ENCODE measurements at regions not wholly inside any gene's neighbourhood (a gene's known extent, or its start where the extent isn't known, plus 50 kb on each side); places are given as distances from the start of the nearest gene placed in this dataset.
"Not testable (repeated sequence)": the region's sequence is repeated elsewhere in the genome, so short reads cannot be mapped to it uniquely, and the experiment has no call there.

DNA sequence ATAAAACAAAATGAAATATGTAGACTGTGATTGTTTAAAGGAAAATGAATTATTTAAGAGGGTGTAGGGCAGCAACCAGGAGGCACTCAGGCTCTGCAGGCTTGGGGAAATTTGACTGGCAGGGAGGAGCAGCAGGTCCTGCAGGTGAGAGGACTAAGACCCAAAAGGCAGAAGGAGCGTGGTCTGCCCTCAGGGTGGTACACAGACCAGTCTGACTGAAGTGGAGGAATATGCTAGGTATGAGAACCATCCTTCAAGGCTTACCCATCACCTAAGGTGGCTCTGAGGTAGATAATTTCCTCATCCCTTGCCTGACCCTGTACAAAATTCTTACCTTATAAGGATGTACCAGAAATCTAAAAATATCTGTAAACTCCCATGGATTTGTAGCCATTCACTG lies 261.3 kb upstream of the RASGEF1B start:
- H3K4me3 Mint-ChIP-seq = no peak overlapping the region
- no peak for DNase-seq (ENCODE audit: low spot score)
- H3K27ac Mint-ChIP-seq = no peak overlapping the region
- intact Hi-C loops (cut with micrococcal nuclease) = no loop called here
- no peaks in the 10 kb centered on the region for H3K4me1 Mint-ChIP-seq (ENCODE audit: low read depth)
- peaks cover 9% of the 10 kb centered on the region for H3K27me3 Mint-ChIP-seq (ENCODE audit: insufficient read depth)
- H3K9me3 Mint-ChIP-seq = no peaks in the 10 kb centered on the region
- H3K36me3 Mint-ChIP-seq (ENCODE audit: low read depth) = no peaks in the 10 kb centered on the region

DNA sequence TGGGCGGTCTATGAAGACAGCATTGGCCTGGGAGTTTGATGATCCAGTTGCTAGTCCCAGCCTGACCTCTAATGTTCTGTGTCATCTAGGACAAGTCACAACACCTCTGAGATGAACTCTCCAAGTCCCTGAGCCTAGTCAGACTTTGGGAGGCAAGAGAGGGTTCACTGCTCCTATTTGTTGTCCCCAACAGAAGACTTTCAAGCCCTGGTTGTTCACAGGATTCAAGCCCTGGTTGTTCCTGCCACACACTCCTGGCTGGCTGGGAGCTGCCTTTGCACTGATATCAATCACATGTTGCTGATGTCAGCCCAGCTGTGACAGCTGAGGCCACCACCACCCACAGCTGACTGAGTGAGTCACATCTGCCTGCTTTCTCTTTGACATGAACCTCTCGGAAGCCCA lies 253.2 kb upstream of the RASGEF1B start:
- peak; percentile 37 for DNase-seq (ENCODE audit: low spot score)
- Mint-ChIP-seq H3K4me3 (no peak overlapping the region), H3K4me1 (ENCODE audit: low read depth) (peaks cover 17% of the 10 kb centered on the region), H3K27me3 (ENCODE audit: insufficient read depth) (peaks cover 19% of the 10 kb centered on the region), H3K9me3 (no peaks in the 10 kb centered on the region), H3K36me3 (ENCODE audit: low read depth) (no peaks in the 10 kb centered on the region), H3K27ac (no peak overlapping the region)
- intact Hi-C loops (cut with micrococcal nuclease) = loop anchor here (1.0 to 5.0 kb wide), 5 partner anchors 73 to 258 kb away; no protein-coding TSS in a partner anchor

DNA sequence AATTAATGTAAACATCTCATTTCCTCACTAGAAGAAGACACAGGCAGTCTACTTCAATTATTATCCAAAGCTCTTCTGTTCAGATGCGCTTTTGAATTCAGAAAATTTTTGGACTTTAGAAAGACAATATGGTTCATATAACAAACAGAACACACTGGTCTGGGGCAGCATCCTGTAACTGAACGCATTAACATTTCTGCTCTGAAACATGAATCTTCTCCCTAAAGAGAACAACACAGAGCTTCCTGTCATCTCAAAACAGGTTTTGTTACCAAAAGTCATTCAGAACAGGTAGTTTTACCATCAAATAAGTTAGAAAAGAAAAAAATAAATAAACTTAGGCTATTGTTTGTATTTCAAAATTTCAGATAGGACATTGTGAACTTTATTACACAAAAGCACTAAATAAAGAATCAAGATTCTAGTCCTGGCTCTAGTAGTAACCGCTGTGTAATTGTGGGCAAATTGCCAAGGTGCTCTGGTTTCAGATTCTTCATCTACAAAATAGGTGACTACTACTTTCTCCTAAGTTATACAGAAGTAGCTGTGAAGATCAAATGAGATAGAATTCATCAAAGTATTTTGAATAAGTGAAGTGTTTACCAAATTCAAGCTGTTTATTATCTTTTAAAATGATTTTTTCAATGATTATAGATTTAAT lies 252.3 kb upstream of the RASGEF1B start:
- intact Hi-C loops (cut with micrococcal nuclease) = loop anchor here (2.0 kb wide), 1 partner anchor 229 kb away; no protein-coding TSS in a partner anchor
- Mint-ChIP-seq H3K27ac (no peak overlapping the region), H3K4me1 (ENCODE audit: low read depth) (peaks cover 17% of the 10 kb centered on the region), H3K36me3 (ENCODE audit: low read depth) (no peaks in the 10 kb centered on the region), H3K9me3 (no peaks in the 10 kb centered on the region), H3K4me3 (no peak overlapping the region), H3K27me3 (ENCODE audit: insufficient read depth) (peaks cover 17% of the 10 kb centered on the region)
- no peak for DNase-seq (ENCODE audit: low spot score)

DNA sequence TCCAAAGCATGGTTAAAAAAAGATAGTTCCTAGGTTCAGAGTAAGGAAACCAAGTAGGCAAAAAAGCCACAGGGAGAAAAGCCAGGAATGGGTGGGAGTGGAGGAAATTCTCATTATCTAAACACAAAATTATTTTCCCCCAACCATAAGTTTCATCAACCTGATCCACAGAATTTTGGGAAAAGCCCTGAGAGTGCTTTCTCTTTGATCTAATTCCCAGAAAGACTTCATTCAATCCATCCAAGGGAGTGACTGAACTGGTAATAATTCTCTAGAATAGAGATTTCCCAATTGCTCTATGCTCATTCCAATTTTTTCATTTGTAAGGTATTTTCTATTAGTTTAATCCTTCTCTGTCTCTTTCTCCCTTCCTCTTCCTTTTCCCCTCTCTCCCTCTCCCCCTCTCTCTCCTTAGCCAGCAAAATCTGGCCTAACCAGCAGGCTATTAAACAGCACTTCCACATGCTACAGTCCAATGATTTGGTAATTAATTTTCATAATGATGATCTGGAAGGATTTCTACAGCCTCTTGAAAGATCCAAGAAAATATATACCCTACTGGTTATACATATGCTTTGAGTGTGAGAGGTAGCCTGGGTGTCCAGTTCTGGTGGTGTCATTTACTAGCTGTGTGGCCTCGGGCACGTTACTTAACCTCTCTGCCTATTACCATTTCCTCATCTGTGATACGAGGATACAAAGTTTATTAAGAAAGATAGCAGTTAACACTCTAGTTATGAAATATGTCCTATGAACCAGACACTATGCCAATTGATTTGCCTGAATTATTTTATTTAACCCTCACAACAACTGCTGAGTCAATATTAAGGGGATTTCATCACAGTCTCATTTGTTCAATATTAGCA lies 251.5 kb upstream of the RASGEF1B start:
- Mint-ChIP-seq H3K4me3 (no peak overlapping the region), H3K27ac (no peak overlapping the region), H3K27me3 (ENCODE audit: insufficient read depth) (peaks cover 16% of the 10 kb centered on the region), H3K36me3 (ENCODE audit: low read depth) (no peaks in the 10 kb centered on the region), H3K9me3 (no peaks in the 10 kb centered on the region), H3K4me1 (ENCODE audit: low read depth) (peaks cover 17% of the 10 kb centered on the region)
- DNase-seq (ENCODE audit: low spot score) = no peak
- intact Hi-C loops (cut with micrococcal nuclease) = no loop called here

DNA sequence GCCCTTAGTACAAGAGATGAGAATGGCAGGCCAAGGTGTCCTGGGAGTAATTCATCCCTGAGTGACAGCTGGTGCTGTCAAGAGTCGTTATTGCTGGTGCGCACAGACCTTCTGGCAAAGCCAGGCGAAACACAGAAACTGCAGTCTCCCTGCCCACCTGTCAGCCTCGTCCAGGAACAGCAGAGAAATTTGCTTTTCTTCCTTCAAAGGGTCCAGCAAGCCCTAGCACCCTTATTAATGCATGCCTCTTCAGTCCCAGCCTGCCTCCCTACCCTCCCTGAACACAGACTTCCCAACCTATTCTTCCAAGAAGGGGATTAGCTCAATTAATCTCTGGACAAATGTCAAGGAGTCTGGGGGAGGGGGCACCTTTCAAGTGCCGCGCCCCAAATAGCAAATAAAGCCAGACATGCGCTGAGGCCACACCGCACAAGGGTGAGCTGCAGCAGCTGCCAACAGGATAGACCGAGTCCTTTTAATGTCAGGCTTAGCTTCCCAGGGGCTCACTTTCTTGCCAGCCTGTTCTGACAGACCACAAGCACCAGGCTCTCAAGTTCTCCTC lies 250.7 kb upstream of the RASGEF1B start:
- intact Hi-C loops (cut with micrococcal nuclease) = no loop called here
- no peaks in the 10 kb centered on the region for H3K9me3 Mint-ChIP-seq
- no peak overlapping the region for H3K27ac Mint-ChIP-seq
- H3K27me3 Mint-ChIP-seq (ENCODE audit: insufficient read depth) = peaks cover 14% of the 10 kb centered on the region
- H3K4me3 Mint-ChIP-seq = no peak overlapping the region
- no peak for DNase-seq (ENCODE audit: low spot score)
- peaks cover 17% of the 10 kb centered on the region for H3K4me1 Mint-ChIP-seq (ENCODE audit: low read depth)
- no peaks in the 10 kb centered on the region for H3K36me3 Mint-ChIP-seq (ENCODE audit: low read depth)

DNA sequence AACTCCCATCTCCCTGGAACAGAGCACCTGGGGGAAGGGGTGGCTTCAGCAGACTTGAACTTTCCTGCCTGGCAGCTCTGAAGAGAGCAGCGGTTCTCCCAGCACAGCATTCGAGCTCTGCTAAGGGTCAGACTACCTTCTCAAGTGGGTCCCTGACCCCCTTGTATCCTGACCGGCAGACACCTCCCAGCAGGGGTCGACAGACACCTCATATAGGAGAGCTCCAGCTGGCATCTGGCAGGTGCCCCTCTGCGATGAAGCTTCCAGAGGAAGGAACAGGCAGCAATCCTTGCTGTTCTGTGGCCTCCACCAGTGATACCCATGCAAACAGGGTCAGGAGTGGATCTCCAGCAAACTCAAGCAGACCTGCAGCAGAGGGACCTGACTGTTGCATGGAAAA lies 244.1 kb upstream of the RASGEF1B start:
- no peak overlapping the region for H3K4me3 Mint-ChIP-seq
- intact Hi-C loops (cut with micrococcal nuclease) = loop anchor here (2.0 kb wide), 1 partner anchor 49 kb away; no protein-coding TSS in a partner anchor
- no peaks in the 10 kb centered on the region for H3K9me3 Mint-ChIP-seq
- H3K4me1 Mint-ChIP-seq (ENCODE audit: low read depth) = no peaks in the 10 kb centered on the region
- DNase-seq (ENCODE audit: low spot score) = no peak
- peaks cover 9% of the 10 kb centered on the region for H3K27me3 Mint-ChIP-seq (ENCODE audit: insufficient read depth)
- H3K27ac Mint-ChIP-seq = no peak overlapping the region
- no peaks in the 10 kb centered on the region for H3K36me3 Mint-ChIP-seq (ENCODE audit: low read depth)

DNA sequence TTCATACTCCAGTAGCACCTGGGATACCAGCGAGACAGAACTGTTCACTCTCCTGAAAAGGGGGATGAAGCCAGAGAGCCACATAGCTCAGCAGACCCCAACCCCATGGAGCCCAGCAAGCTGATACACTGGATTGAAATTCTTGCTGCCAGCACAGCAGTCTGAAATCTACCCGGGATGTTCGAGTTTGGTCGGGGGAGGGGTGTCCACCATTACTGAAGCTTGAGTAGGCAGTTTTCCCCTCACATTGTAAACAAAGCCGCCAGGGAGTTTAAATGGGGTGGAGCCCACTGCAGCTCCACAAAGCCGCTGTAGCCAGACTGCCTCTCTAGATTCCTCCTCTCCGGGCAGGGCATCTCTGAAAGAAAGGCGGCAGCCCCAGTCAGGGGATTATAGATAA lies 243.7 kb upstream of the RASGEF1B start:
- DNase-seq (ENCODE audit: low spot score); H3K4me3 Mint-ChIP-seq; H3K36me3 Mint-ChIP-seq (ENCODE audit: low read depth); H3K9me3 Mint-ChIP-seq; H3K4me1 Mint-ChIP-seq (ENCODE audit: low read depth); H3K27ac Mint-ChIP-seq; H3K27me3 Mint-ChIP-seq (ENCODE audit: insufficient read depth); intact Hi-C loops (cut with micrococcal nuclease): not testable (repeated sequence)

DNA sequence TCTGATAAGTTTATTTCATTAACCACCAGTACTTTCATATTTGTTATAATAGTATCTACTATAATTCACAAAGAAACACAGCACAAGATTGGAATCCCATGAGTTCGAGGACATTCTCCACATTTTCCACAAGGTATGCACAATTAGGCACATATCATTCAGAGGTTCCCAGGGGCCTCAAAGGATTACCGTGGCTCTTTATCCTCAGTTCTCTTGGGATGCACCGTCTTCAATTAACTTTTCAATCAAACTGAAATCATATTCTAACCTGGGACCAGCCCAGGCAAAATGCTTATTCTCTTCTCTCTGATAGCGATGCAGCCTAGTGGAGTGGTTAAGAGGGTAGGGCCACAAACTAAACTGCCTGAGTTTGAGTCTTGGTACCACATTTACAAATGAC lies 242.6 kb upstream of the RASGEF1B start:
- Mint-ChIP-seq H3K4me1 (ENCODE audit: low read depth) (no peaks in the 10 kb centered on the region), H3K4me3 (no peak overlapping the region), H3K9me3 (no peaks in the 10 kb centered on the region), H3K27ac (no peak overlapping the region), H3K27me3 (ENCODE audit: insufficient read depth) (peaks cover 4% of the 10 kb centered on the region), H3K36me3 (ENCODE audit: low read depth) (no peaks in the 10 kb centered on the region)
- DNase-seq (ENCODE audit: low spot score) = no peak
- intact Hi-C loops (cut with micrococcal nuclease) = no loop called here

DNA sequence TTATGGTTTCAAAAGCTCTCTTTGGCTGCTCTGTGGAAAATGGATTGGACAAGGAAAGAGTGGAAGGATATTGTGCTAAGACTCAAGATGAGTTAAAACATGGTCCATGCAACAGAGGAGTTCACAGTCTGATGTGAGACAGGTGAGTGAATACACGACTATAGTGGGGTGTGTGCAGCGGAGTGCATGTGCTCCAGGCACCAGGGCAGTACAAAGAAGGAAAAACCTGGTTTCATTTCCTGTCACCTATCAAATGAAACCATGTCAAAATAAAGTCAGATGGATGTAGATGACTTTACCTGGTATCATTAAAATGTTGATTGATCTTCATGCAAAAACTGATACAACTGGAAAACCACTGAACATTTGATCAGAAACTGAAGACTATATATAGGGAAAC lies 241.0 kb upstream of the RASGEF1B start:
- intact Hi-C loops (cut with micrococcal nuclease) = no loop called here
- no peaks in the 10 kb centered on the region for H3K9me3 Mint-ChIP-seq

DNA sequence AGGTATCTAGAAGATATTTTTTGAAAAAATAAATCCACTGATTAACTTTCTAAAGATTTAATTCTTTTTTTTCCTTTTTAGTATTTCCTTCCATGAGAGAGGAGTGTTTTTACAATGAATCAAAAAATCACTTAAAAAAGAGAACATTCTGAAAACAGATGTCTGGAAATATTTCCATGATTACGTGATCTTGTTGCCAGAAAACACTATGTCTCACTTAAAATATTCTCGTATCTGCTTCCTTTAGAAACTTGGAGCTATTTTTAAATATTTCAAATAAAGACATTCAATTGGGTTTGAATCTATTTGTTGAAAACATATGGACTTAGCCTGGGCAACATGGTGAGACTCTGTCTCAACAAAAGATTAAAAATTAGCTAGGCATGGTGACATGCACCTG lies 232.8 kb upstream of the RASGEF1B start:
- Mint-ChIP-seq H3K27ac (no peak overlapping the region), H3K27me3 (ENCODE audit: insufficient read depth) (peaks cover 4% of the 10 kb centered on the region), H3K4me3 (no peak overlapping the region), H3K9me3 (no peaks in the 10 kb centered on the region), H3K36me3 (ENCODE audit: low read depth) (no peaks in the 10 kb centered on the region), H3K4me1 (ENCODE audit: low read depth) (no peaks in the 10 kb centered on the region)
- DNase-seq (ENCODE audit: low spot score) = no peak
- intact Hi-C loops (cut with micrococcal nuclease) = no loop called here

More for the DNA sequence above, 241.0 kb upstream of the RASGEF1B start:
- no peaks in the 10 kb centered on the region for H3K36me3 Mint-ChIP-seq (ENCODE audit: low read depth)
- H3K27me3 Mint-ChIP-seq (ENCODE audit: insufficient read depth) = peaks cover 2% of the 10 kb centered on the region
- H3K4me1 Mint-ChIP-seq (ENCODE audit: low read depth) = no peaks in the 10 kb centered on the region
- no peak overlapping the region for H3K4me3 Mint-ChIP-seq
- DNase-seq (ENCODE audit: low spot score) = no peak
- H3K27ac Mint-ChIP-seq = no peak overlapping the region

DNA sequence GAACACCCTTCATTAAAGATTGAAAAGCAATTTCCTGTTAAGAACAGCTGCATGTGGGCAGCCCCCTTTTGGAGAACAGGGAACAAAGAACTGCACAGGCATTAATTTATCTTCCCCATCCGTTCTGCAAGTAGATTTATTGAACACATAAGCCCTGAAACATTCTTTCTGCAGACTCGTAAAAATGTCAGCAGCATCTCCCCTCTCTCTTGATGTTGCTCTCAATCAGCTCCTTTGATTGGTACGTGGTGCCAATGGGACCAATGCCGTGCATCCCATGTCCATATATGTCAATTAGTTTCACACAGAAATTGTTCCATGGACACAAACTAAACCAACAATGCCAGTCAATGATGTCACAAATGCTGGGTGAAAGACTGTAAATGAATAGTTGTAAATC lies 228.5 kb upstream of the RASGEF1B start:
- H3K27me3 Mint-ChIP-seq (ENCODE audit: insufficient read depth) = no peaks in the 10 kb centered on the region
- no peaks in the 10 kb centered on the region for H3K9me3 Mint-ChIP-seq
- no peak overlapping the region for H3K4me3 Mint-ChIP-seq
- intact Hi-C loops (cut with micrococcal nuclease) = no loop called here
- H3K36me3 Mint-ChIP-seq (ENCODE audit: low read depth) = no peaks in the 10 kb centered on the region
- H3K27ac Mint-ChIP-seq = no peak overlapping the region
- no peaks in the 10 kb centered on the region for H3K4me1 Mint-ChIP-seq (ENCODE audit: low read depth)
- no peak for DNase-seq (ENCODE audit: low spot score)

DNA sequence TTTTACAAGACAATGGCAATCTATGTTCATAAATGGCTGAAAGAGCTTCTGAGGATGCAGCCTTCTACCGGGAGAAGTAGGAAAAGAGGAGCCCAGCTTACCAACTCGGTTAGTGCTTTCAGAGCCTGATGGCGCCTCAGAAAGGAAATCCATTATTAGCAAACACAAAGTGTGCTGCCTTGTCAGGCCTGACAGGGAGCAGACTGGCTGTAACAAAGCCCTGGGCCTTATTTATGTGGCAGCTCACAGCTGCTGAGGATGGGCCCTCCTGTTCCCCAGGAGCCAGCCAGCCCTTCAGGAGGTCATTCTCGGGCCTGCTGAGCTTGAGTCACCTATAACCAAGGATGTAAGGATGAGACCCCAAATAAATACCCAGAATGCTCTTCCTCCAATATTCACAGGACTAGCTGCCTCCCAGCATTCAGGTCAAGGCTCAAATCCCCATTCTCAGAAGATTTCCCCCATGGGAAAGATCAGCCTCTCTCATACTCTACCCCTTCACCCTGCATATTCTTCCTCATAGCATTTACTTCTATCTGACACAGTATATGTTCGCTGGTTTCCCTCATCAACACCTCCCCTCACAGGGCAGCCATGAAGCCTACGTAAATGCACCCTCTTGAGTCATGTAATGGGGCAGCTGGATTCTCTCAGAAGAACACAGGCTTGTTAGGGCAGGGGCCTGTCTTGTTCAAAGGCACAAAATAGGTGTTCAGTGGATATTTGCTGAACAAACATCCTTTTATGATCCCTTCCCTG lies 227.0 kb upstream of the RASGEF1B start:
- Mint-ChIP-seq H3K4me3 (no peak overlapping the region), H3K4me1 (ENCODE audit: low read depth) (no peaks in the 10 kb centered on the region), H3K36me3 (ENCODE audit: low read depth) (no peaks in the 10 kb centered on the region), H3K27ac (no peak overlapping the region), H3K9me3 (no peaks in the 10 kb centered on the region), H3K27me3 (ENCODE audit: insufficient read depth) (no peaks in the 10 kb centered on the region)
- intact Hi-C loops (cut with micrococcal nuclease) = no loop called here
- no peak for DNase-seq (ENCODE audit: low spot score)

Data from activated T-helper 1 cell treated with anti-CD3 and anti-CD28 coated beads, Interleukin-12 subunit alpha, Interleukin-12 subunit beta, Interleukin-2, Interleukin-4 antibody, amounts not matched to agents 30 ng/mL and 10 ng/mL and 1 ng/mL, durations not matched to agents 14 hours and 24 hours and 36 hours (primary cell).